ENCODE measurements at regions not wholly inside any gene's neighbourhood (a gene's known extent, or its start where the extent isn't known, plus 50 kb on each side); places are given as distances from the start of the nearest gene placed in this dataset.
A peak's percentile ranks its signal among the peaks of the same experiment; 100 is the strongest.

- Mint-ChIP-seq H3K4me3 (no peak overlapping the region), H3K27ac (no peak overlapping the region), H3K27me3 (ENCODE audit: low read depth) (peaks cover 6% of the 10 kb centered on the region)
These were observed 144.5 kb upstream of the RUNX3 start for GRCh38 chr1:25074351-25075227.

GRCh38 chr1:25073640-25074270 lies 143.7 kb upstream of the RUNX3 start:
- H3K27me3 Mint-ChIP-seq (ENCODE audit: low read depth) = peaks cover 6% of the 10 kb centered on the region
- H3K36me3 Mint-ChIP-seq (ENCODE audit: low read depth) = peaks cover 2% of the 10 kb centered on the region
- no peak overlapping the region for H3K4me3 Mint-ChIP-seq
- no peak overlapping the region for H3K27ac Mint-ChIP-seq
- no peak for DNase-seq (ENCODE audit: low spot score)
- H3K4me1 Mint-ChIP-seq (ENCODE audit: low read depth) = no peaks in the 10 kb centered on the region
- H3K9me3 Mint-ChIP-seq = peaks cover 14% of the 10 kb centered on the region

More at GRCh38 chr1:25074351-25075227, 144.5 kb upstream of the RUNX3 start:
- H3K9me3 Mint-ChIP-seq = peaks cover 14% of the 10 kb centered on the region
- no peaks in the 10 kb centered on the region for H3K4me1 Mint-ChIP-seq (ENCODE audit: low read depth)
- peaks cover 2% of the 10 kb centered on the region for H3K36me3 Mint-ChIP-seq (ENCODE audit: low read depth)
- DNase-seq (ENCODE audit: low spot score) = no peak

- Mint-ChIP-seq H3K4me1 (ENCODE audit: low read depth) (no peaks in the 10 kb centered on the region), H3K9me3 (peaks cover 12% of the 10 kb centered on the region), H3K27me3 (ENCODE audit: low read depth) (peaks cover 10% of the 10 kb centered on the region), H3K36me3 (ENCODE audit: low read depth) (peaks cover 2% of the 10 kb centered on the region), H3K27ac (no peak overlapping the region), H3K4me3 (no peak overlapping the region)
- no peak for DNase-seq (ENCODE audit: low spot score)
These were observed 142.4 kb upstream of the RUNX3 start for GRCh38 chr1:25072461-25072860.

GRCh38 chr1:25068829-25069228 lies 138.8 kb upstream of the RUNX3 start:
- Mint-ChIP-seq H3K36me3 (ENCODE audit: low read depth) (no peaks in the 10 kb centered on the region), H3K27ac (no peak overlapping the region), H3K4me1 (ENCODE audit: low read depth) (peaks cover 11% of the 10 kb centered on the region), H3K27me3 (ENCODE audit: low read depth) (peaks cover 8% of the 10 kb centered on the region), H3K9me3 (no peaks in the 10 kb centered on the region), H3K4me3 (no peak overlapping the region)
- DNase-seq (ENCODE audit: low spot score) = no peak

- Mint-ChIP-seq H3K27me3 (ENCODE audit: low read depth) (peaks cover 8% of the 10 kb centered on the region), H3K36me3 (ENCODE audit: low read depth) (no peaks in the 10 kb centered on the region), H3K4me1 (ENCODE audit: low read depth) (peaks cover 12% of the 10 kb centered on the region), H3K27ac (no peak overlapping the region), H3K4me3 (no peak overlapping the region), H3K9me3 (no peaks in the 10 kb centered on the region)
- DNase-seq (ENCODE audit: low spot score) = no peak
These were observed 138.2 kb upstream of the RUNX3 start for GRCh38 chr1:25068316-25068715.

GRCh38 chr1:25067518-25068251 lies 137.6 kb upstream of the RUNX3 start:
- Mint-ChIP-seq H3K4me3 (no peak overlapping the region), H3K9me3 (no peaks in the 10 kb centered on the region), H3K27ac (no peak overlapping the region), H3K4me1 (ENCODE audit: low read depth) (peaks cover 12% of the 10 kb centered on the region), H3K27me3 (ENCODE audit: low read depth) (peaks cover 8% of the 10 kb centered on the region), H3K36me3 (ENCODE audit: low read depth) (no peaks in the 10 kb centered on the region)
- no peak for DNase-seq (ENCODE audit: low spot score)

- no peaks in the 10 kb centered on the region for H3K36me3 Mint-ChIP-seq (ENCODE audit: low read depth)
- no peaks in the 10 kb centered on the region for H3K9me3 Mint-ChIP-seq
- no peak overlapping the region for H3K27ac Mint-ChIP-seq
- H3K4me3 Mint-ChIP-seq = no peak overlapping the region
- DNase-seq (ENCODE audit: low spot score) = no peak
- H3K27me3 Mint-ChIP-seq (ENCODE audit: low read depth) = peaks cover 8% of the 10 kb centered on the region
- H3K4me1 Mint-ChIP-seq (ENCODE audit: low read depth) = peaks cover 12% of the 10 kb centered on the region
These were observed 136.8 kb upstream of the RUNX3 start for GRCh38 chr1:25066731-25067517.

- peaks cover 8% of the 10 kb centered on the region for H3K27me3 Mint-ChIP-seq (ENCODE audit: low read depth)
- H3K4me3 Mint-ChIP-seq = no peak overlapping the region
- no peaks in the 10 kb centered on the region for H3K36me3 Mint-ChIP-seq (ENCODE audit: low read depth)
These were observed 136.2 kb upstream of the RUNX3 start for GRCh38 chr1:25066256-25066655.

GRCh38 chr1:25065795-25066238 lies 135.7 kb upstream of the RUNX3 start:
- Mint-ChIP-seq H3K9me3 (no peaks in the 10 kb centered on the region), H3K4me3 (no peak overlapping the region), H3K27me3 (ENCODE audit: low read depth) (peaks cover 8% of the 10 kb centered on the region), H3K36me3 (ENCODE audit: low read depth) (no peaks in the 10 kb centered on the region), H3K27ac (no peak overlapping the region), H3K4me1 (ENCODE audit: low read depth) (peaks cover 12% of the 10 kb centered on the region)
- no peak for DNase-seq (ENCODE audit: low spot score)

More at GRCh38 chr1:25066256-25066655, 136.2 kb upstream of the RUNX3 start:
- H3K4me1 Mint-ChIP-seq (ENCODE audit: low read depth) = peaks cover 12% of the 10 kb centered on the region
- H3K9me3 Mint-ChIP-seq = no peaks in the 10 kb centered on the region
- DNase-seq (ENCODE audit: low spot score) = no peak
- H3K27ac Mint-ChIP-seq = no peak overlapping the region

GRCh38 chr1:25065321-25065721 lies 135.2 kb upstream of the RUNX3 start:
- no peak overlapping the region for H3K27ac Mint-ChIP-seq
- H3K4me1 Mint-ChIP-seq (ENCODE audit: low read depth) = peaks cover 12% of the 10 kb centered on the region
- no peak for DNase-seq (ENCODE audit: low spot score)
- H3K9me3 Mint-ChIP-seq = no peaks in the 10 kb centered on the region
- peaks cover 8% of the 10 kb centered on the region for H3K27me3 Mint-ChIP-seq (ENCODE audit: low read depth)
- H3K4me3 Mint-ChIP-seq = no peak overlapping the region
- no peaks in the 10 kb centered on the region for H3K36me3 Mint-ChIP-seq (ENCODE audit: low read depth)

GRCh38 chr1:25064465-25065240 lies 134.6 kb upstream of the RUNX3 start:
- DNase-seq (ENCODE audit: low spot score) = peak; percentile 27
- no peak overlapping the region for H3K27ac Mint-ChIP-seq
- peaks cover 13% of the 10 kb centered on the region for H3K4me1 Mint-ChIP-seq (ENCODE audit: low read depth)
- H3K27me3 Mint-ChIP-seq (ENCODE audit: low read depth) = peaks cover 10% of the 10 kb centered on the region
- no peaks in the 10 kb centered on the region for H3K36me3 Mint-ChIP-seq (ENCODE audit: low read depth)
- H3K9me3 Mint-ChIP-seq = no peaks in the 10 kb centered on the region
- no peak overlapping the region for H3K4me3 Mint-ChIP-seq

GRCh38 chr1:25063591-25064416 lies 133.7 kb upstream of the RUNX3 start:
- Mint-ChIP-seq H3K4me1 (ENCODE audit: low read depth) (peaks cover 15% of the 10 kb centered on the region), H3K36me3 (ENCODE audit: low read depth) (no peaks in the 10 kb centered on the region), H3K9me3 (no peaks in the 10 kb centered on the region), H3K27me3 (ENCODE audit: low read depth) (peaks cover 13% of the 10 kb centered on the region), H3K4me3 (no peak overlapping the region), H3K27ac (no peak overlapping the region)
- no peak for DNase-seq (ENCODE audit: low spot score)

All from T-helper 2 cell treated with Interferon-gamma antibody and Interleukin-4, amounts not matched to agents 5 μg/mL and 100 μg/mL, for 36 hours (primary cell).